HepG2 (cell line): ENCODE measurements at regions not wholly inside any gene's neighbourhood (a gene's known extent, or its start where the extent isn't known, plus 50 kb on each side); places are given as distances from the start of the nearest gene placed in this dataset.

Source experiments
- DMAP1 ChIP-seq: IDR thresholded peaks from 2 replicates; pipeline ENCODE4 v1.6.1; 2016
- MXD1 ChIP-seq: sonication (generic); formaldehyde crosslinking; IDR thresholded peaks from 2 replicates; pipeline ENCODE4 v1.4.0; 2020; ENCODE audit warnings: mild to moderate bottlenecking, missing genetic modification reagents
- NR0B2 ChIP-seq: sonication (generic); formaldehyde crosslinking; IDR thresholded peaks from 2 replicates; pipeline ENCODE4 v1.4.0; 2020; ENCODE audit warnings: mild to moderate bottlenecking, missing genetic modification reagents
- SP1 ChIP-seq, 2 experiments: fragments of 450-650 bp in 1 of 2; sonication (generic) in 1 of 2; formaldehyde crosslinking in 1 of 2; IDR thresholded peaks; 2 replicates each; pipeline versions ENCODE4 v1.4.0 to v1.6.1; 2016 to 2020; ENCODE audit warnings: missing genetic modification reagents in 1 of 2
- ZBTB42 ChIP-seq: sonication (generic); formaldehyde crosslinking; IDR thresholded peaks from 2 replicates; pipeline ENCODE4 v1.5.0; 2020; ENCODE audit warnings: mild to moderate bottlenecking, missing genetic modification reagents
- ZSCAN5A ChIP-seq: sonication (generic); formaldehyde crosslinking; IDR thresholded peaks from 2 replicates; pipeline ENCODE4 v1.8.0; 2022; ENCODE audit warnings: mild to moderate bottlenecking, missing genetic modification reagents, borderline replicate concordance
- TF ChIP-seq, protein P1 (sequence below): sonication (generic); formaldehyde crosslinking; IDR thresholded peaks from 2 replicates; pipeline ENCODE4 v1.5.0; 2020; ENCODE audit warnings: mild to moderate bottlenecking, missing genetic modification reagents
- TF ChIP-seq, protein P2 (sequence below): sonication (generic); formaldehyde crosslinking; IDR thresholded peaks from 2 replicates; pipeline ENCODE4 v1.9.0; 2022; ENCODE audit warnings: missing genetic modification reagents, mild to moderate bottlenecking, borderline replicate concordance

DNA sequence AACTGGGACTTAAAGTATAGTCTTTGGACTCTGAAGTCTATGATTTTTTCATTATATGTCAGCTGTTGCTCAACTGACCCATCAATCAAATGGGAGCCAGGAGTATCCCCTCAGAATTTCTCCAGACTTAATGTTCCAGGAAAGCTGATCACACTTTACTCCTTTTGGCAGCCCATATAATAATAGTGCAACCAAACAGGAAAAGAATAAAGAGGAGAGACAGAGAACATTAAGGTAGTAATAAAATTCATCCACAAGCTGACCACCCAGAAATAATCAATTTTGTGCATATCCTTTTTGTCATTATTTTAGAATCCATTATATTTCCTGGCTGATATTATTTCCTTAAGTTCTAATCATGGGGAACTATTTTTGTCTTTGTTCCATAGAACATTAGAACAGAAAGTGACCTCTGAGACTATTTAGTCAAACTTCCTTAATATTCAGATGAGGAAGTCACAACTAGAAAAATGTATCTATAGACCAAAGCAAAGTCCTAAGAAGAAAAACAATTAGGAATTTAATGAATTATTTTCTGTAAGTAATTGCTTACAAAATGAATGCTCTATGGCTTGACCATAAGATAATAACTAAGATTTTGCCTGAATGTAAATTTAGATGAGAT, 238.1 kb upstream of the SEL1L start (continued):
- TF ChIP-seq, protein P1, sequence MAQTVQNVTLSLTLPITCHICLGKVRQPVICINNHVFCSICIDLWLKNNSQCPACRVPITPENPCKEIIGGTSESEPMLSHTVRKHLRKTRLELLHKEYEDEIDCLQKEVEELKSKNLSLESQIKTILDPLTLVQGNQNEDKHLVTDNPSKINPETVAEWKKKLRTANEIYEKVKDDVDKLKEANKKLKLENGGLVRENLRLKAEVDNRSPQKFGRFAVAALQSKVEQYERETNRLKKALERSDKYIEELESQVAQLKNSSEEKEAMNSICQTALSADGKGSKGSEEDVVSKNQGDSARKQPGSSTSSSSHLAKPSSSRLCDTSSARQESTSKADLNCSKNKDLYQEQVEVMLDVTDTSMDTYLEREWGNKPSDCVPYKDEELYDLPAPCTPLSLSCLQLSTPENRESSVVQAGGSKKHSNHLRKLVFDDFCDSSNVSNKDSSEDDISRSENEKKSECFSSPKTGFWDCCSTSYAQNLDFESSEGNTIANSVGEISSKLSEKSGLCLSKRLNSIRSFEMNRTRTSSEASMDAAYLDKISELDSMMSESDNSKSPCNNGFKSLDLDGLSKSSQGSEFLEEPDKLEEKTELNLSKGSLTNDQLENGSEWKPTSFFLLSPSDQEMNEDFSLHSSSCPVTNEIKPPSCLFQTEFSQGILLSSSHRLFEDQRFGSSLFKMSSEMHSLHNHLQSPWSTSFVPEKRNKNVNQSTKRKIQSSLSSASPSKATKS: no peak
- no peak for TF ChIP-seq NR0B2 (CRISPR knock-in tag)
- no peak for TF ChIP-seq ZBTB42 (CRISPR knock-in tag)
- no peak for TF ChIP-seq ZSCAN5A
- no peak for TF ChIP-seq SP1 (IDR thresholded peaks at IDR 0.05)
- no peak for TF ChIP-seq SP1 (CRISPR knock-in tag; IDR thresholded peaks at IDR 0.05)
- no peak for TF ChIP-seq MXD1 (CRISPR knock-in tag)
- TF ChIP-seq, protein P2, sequence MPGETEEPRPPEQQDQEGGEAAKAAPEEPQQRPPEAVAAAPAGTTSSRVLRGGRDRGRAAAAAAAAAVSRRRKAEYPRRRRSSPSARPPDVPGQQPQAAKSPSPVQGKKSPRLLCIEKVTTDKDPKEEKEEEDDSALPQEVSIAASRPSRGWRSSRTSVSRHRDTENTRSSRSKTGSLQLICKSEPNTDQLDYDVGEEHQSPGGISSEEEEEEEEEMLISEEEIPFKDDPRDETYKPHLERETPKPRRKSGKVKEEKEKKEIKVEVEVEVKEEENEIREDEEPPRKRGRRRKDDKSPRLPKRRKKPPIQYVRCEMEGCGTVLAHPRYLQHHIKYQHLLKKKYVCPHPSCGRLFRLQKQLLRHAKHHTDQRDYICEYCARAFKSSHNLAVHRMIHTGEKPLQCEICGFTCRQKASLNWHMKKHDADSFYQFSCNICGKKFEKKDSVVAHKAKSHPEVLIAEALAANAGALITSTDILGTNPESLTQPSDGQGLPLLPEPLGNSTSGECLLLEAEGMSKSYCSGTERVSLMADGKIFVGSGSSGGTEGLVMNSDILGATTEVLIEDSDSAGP (CRISPR knock-in tag): no peak
- no peak for TF ChIP-seq DMAP1 (CRISPR knock-in tag)
